ENCODE measurements at regions not wholly inside any gene's neighbourhood (a gene's known extent, or its start where the extent isn't known, plus 50 kb on each side); places are given as distances from the start of the nearest gene placed in this dataset.
A peak's percentile ranks its signal among the peaks of the same experiment; 100 is the strongest.

DNA sequence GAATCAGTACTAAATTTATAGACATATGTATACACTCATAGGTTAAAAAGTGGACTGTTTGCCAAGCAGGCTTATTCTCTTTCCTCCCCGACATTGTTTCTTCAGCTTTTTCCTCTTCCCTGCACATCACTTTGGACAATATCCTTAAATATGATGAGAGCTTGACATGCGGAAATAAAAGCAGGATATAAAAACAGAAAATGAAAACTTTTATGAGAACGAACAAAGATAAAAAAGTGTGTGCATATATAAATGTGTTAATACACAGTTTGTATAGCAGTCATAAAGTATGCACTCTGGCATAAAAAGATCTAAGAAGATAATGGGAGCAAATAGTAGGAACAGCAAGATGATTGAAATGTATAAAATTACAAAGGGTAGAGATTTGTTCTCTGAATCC, 86.4 kb upstream of the IFNE start:
- H3K27ac Mint-ChIP-seq, result no peak overlapping the region
- ATAC-seq, result no peak
- DNase-seq, result no peak
- peaks cover 7 to 24% (median 18%) of the 10 kb centered on the region in 4 donors for H3K4me1 Mint-ChIP-seq
- POLR2A ChIA-PET, result no interaction called here
- peaks cover 0 to 15% (median 0%) of the 10 kb centered on the region in 5 donors for H3K27me3 Mint-ChIP-seq
- H3K4me3 Mint-ChIP-seq, result no peak overlapping the region
- H3K36me3 Mint-ChIP-seq, result no peaks in the 10 kb centered on the region
- no peaks in the 10 kb centered on the region for H3K9me3 Mint-ChIP-seq

GRCh38 chr9:21569721-21570120, 87.6 kb upstream of the IFNE start:
- no peak for DNase-seq
- ATAC-seq, result no peak
- Mint-ChIP-seq H3K27ac (no peak overlapping the region), H3K36me3 (no peaks in the 10 kb centered on the region), H3K27me3 (peaks cover 0 to 15% (median 0%) of the 10 kb centered on the region in 5 donors), H3K9me3 (no peaks in the 10 kb centered on the region), H3K4me3 (no peak overlapping the region), H3K4me1 (peaks cover 4 to 13% (median 7%) of the 10 kb centered on the region in 4 donors)
- POLR2A ChIA-PET, result no interaction called here

DNA sequence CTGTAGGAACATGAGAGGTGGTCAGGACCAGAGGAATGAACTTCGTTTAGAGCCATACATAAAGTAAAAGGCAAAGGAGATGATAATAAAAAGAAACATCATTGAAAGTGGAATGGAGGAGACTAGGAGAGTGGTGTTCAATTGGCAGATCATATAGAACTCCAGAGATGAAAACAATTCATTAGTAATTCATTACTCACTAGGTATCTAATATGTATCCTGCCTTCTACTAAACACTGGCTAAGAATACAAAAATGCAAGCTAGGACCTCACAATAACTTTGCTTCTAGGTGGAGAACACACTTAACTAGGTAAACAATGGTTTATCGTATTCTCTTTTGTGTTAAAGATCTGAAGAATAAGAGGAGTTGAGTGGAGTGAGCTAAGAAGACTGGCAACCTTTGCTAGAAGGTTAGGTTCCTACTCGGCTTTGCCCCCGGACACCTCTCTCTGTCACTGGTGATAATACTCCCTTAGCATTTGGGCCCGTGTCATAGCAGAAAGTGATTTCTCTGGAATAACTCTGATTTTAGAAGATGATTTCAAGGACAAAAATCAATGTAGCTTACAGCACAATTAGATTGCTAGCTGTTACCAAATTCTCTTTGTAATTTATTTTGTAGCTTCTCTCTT, 88.6 kb upstream of the IFNE start:
- POLR2A ChIA-PET, result interaction anchor here (0.9 kb wide), 1 partner anchor 12 kb away, joined by 3 read pairs; no protein-coding TSS in a partner anchor
- Mint-ChIP-seq H3K27me3 (peaks cover 0 to 11% (median 0%) of the 10 kb centered on the region in 5 donors), H3K9me3 (no peaks in the 10 kb centered on the region), H3K27ac (no peak overlapping the region), H3K4me3 (no peak overlapping the region), H3K36me3 (no peaks in the 10 kb centered on the region), H3K4me1 (peaks cover 0 to 7% (median 4%) of the 10 kb centered on the region in 4 donors)
- DNase-seq, result no peak
- no peak for ATAC-seq

GRCh38 chr9:21574261-21574660, 92.1 kb upstream of the IFNE start:
- ATAC-seq (no peak), DNase-seq (no peak)
- Mint-ChIP-seq H3K27ac (no peak overlapping the region), H3K36me3 (no peaks in the 10 kb centered on the region), H3K4me1 (peaks cover 18 to 35% (median 30%) of the 10 kb centered on the region in 4 donors), H3K27me3 (no peaks in the 10 kb centered on the region), H3K9me3 (no peaks in the 10 kb centered on the region), H3K4me3 (no peak overlapping the region)
- POLR2A ChIA-PET, result interaction anchor here (0.9 to 1.2 kb wide), 2 partner anchors 12 to 16 kb away, joined by 3 to 5 read pairs; no protein-coding TSS in a partner anchor

DNA sequence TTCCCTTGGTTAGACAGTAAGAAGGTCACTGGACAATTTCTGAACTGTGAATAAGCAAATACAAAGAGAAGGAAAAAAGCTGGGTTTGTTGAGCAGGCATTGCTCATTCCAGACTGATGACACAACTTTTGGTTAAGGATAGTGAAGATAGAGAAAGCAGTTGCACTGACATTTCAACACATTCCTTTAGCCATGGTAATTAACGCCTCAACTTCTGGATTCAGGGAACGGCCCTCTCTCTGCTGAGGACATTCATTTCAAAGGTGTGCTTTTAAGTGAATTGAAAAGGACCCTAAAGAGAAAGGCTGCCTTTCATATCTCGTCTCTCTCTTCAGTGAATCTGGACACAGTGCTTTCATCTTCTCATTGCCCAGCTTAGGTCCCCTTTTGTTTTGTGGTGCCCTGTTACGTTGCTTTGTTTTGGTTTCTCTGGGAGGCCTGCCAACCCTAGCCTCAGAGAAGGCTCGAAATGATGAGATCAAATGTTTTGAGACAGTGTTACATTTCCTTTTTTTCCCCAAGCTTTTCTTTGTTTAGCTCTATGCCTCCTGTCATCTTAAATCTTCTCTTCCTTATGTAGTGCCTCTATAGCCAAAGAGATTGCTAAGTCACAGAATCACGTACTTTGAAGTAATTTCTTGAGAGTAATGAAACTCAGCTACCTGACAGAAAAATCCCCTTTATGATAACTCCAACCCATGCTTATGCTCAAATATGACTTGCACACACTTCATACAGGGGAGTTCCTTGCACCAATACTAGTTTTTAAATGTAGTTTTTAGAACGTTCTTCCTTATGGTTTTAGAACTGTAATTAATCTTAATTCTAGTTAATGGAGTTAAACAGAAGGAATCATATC, 94.4 kb upstream of the IFNE start:
- peak; percentile 65 to 90 for ATAC-seq
- no peaks in the 10 kb centered on the region for H3K27me3 Mint-ChIP-seq
- POLR2A ChIA-PET, result interaction anchor here (0.6 to 1.8 kb wide), 2 partner anchors 18 to 64 kb away, joined by 4 to 7 read pairs; no protein-coding TSS in a partner anchor
- H3K9me3 Mint-ChIP-seq, result no peaks in the 10 kb centered on the region
- peak in 9 of 10 donors; percentile 9 to 86 (median 42) for DNase-seq
- H3K36me3 Mint-ChIP-seq, result no peaks in the 10 kb centered on the region
- H3K4me1 Mint-ChIP-seq, result peaks cover 20 to 45% (median 38%) of the 10 kb centered on the region in 4 donors
- H3K4me3 Mint-ChIP-seq, result peak overlapping the region; percentile 5 to 68 (median 55)
- H3K27ac Mint-ChIP-seq, result peak overlapping the region; percentile 63 to 95 (median 86)

DNA sequence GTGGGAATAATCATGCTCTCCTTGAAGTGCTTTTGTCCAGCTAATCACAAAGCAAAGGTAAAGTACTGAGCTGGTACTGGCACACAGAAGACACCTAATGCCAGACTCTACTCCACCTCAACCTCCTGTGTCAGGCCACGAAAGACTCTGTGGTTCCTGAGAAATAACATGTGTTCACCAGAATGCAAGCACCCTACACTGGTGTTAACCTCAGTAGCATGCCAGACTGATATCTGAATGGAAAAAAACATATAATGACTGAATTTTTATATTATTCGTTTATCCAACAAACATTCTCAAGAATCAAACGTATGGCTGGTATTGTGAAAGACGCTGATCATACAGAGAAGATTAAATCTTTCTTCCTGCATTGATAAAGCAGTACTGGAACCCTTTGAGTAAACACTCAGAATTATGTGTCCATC, 97.1 kb upstream of the IFNE start:
- Mint-ChIP-seq H3K4me3 (peak overlapping the region; percentile 68 to 95 (median 82)), H3K9me3 (no peaks in the 10 kb centered on the region), H3K4me1 (peaks cover 17 to 52% (median 46%) of the 10 kb centered on the region in 4 donors), H3K27ac (peak overlapping the region; percentile 84 to 98 (median 94)), H3K27me3 (no peaks in the 10 kb centered on the region), H3K36me3 (no peaks in the 10 kb centered on the region)
- POLR2A ChIA-PET, result interaction anchor here (0.6 to 1.3 kb wide), 2 partner anchors 20 to 29 kb away, joined by 3 to 5 read pairs; no protein-coding TSS in a partner anchor
- ATAC-seq (peak; percentile 46 to 84), DNase-seq (peak in 6 of 10 donors; percentile 5 to 48 (median 26))

- H3K9me3 Mint-ChIP-seq, result no peaks in the 10 kb centered on the region
- no peak for ATAC-seq
- H3K27ac Mint-ChIP-seq, result peak overlapping the region in 8 of 10 donors; percentile 34 to 98 (median 95)
- peak overlapping the region in 7 of 10 donors; percentile 14 to 95 (median 80) for H3K4me3 Mint-ChIP-seq
- POLR2A ChIA-PET, result no interaction called here
- no peaks in the 10 kb centered on the region for H3K36me3 Mint-ChIP-seq
- peaks cover 17 to 52% (median 46%) of the 10 kb centered on the region in 4 donors for H3K4me1 Mint-ChIP-seq
- no peaks in the 10 kb centered on the region for H3K27me3 Mint-ChIP-seq
- no peak for DNase-seq
Observed at GRCh38 chr9:21579743-21580142, 97.6 kb upstream of the IFNE start.

DNA sequence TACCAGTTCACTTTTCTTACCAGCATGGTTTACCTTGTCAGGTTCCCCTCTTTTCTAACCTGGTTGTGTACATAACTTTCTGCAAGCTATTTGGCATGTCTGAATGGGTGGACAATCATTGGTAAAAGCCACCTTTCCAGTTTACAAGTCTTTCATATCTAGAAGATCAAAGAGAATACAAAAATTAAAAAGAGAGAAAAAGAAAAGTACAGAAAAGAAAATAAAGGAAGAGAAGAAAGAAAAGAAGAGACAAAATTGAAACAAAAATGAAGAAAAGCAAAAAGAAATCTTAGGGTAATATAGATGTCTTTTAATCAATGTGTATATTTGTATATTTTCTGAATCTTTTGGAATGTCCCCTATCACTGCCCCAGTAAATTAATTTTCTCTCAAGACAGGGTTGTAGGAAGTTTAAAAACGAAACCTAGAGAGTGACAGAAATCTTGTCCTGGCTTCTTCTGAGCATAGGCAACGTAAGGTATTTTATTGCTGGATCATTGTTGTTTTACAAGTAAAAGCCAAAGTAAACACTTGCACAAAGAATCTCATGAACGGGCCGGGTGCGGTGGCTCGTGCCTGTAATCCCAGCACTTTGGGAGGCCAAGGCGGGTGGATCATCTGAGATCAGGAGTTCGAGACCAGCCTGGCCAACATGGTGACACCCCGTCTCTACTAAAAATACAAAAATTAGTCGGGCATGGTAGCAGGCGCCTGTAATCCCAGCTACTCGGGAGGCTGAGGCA, 98.7 kb upstream of the IFNE start:
- POLR2A ChIA-PET, result interaction anchor here (0.6 kb wide), 1 partner anchor 741 kb away, joined by 6 read pairs; no protein-coding TSS in a partner anchor
- Mint-ChIP-seq H3K4me1 (peaks cover 15 to 51% (median 46%) of the 10 kb centered on the region in 4 donors), H3K27me3 (no peaks in the 10 kb centered on the region), H3K4me3 (no peak overlapping the region), H3K9me3 (no peaks in the 10 kb centered on the region), H3K36me3 (no peaks in the 10 kb centered on the region), H3K27ac (peak overlapping the region in 1 of 10 donors; percentile 63)
- DNase-seq (no peak), ATAC-seq (no peak)

DNA sequence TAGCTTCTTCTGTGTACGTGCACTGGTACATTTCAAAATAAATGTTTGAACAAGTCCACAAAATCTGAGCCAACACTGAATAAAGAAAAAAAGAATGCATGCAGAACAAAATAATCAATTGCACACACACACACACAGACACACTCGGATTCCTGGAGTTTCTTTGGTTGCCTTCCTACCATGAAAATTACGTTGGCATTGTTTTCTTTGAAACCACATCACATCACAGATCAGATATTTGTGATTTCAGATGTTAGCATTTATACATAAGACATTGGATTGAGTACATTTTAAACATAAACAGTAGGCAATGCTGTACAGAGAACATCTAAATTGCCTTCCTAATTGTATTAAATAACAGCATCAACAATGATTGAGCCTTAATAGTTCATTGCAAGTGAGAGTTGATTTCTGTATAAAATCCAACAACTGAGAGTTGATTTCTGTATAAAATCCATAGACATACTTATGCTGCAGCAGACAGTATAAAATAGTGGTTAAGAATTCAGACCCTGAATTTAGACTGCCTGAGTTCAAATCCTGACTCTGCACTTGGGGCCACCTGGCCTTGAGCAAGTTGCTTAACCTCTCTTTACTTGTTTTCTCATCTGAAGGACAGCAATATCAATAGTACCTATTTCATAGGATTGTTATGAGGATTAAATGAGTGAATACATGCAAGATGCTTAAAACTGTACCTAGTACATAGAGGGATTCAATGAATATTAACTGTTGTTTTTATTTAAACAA, 101.7 kb upstream of the IFNE start:
- H3K27me3 Mint-ChIP-seq, result no peaks in the 10 kb centered on the region
- no peaks in the 10 kb centered on the region for H3K9me3 Mint-ChIP-seq
- H3K4me3 Mint-ChIP-seq, result no peak overlapping the region
- no peak for ATAC-seq
- no peak overlapping the region for H3K27ac Mint-ChIP-seq
- H3K36me3 Mint-ChIP-seq, result no peaks in the 10 kb centered on the region
- no peak for DNase-seq
- POLR2A ChIA-PET, result interaction anchor here (0.7 kb wide), 1 partner anchor 77 kb away, joined by 4 read pairs; no protein-coding TSS in a partner anchor
- peaks cover 8 to 28% (median 25%) of the 10 kb centered on the region in 4 donors for H3K4me1 Mint-ChIP-seq

DNA sequence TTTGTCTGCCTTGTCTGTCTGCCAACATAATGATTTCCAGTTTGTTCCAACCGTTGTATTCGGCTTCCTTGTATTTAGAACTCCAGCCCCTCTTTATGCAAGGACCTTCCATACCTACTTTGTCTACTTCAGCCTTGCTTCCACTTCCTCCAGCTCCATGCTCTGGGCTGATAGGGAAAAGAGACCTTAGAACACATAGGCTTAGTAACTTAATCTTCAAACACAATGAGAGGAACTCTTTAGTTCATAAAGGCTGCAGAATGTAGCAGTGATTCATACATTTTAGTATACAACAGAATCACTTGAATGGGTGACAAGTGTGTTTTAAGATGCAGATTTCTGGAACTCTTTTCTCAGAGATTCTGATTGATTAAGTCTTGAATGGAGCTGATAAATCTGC, 102.8 kb upstream of the IFNE start:
- H3K4me3 Mint-ChIP-seq, result no peak overlapping the region
- no peak for ATAC-seq
- H3K27me3 Mint-ChIP-seq, result no peaks in the 10 kb centered on the region
- no peak for DNase-seq
- H3K36me3 Mint-ChIP-seq, result no peaks in the 10 kb centered on the region
- H3K27ac Mint-ChIP-seq, result peak overlapping the region in 1 of 10 donors; percentile 22
- H3K4me1 Mint-ChIP-seq, result peaks cover 4 to 18% (median 15%) of the 10 kb centered on the region in 4 donors
- POLR2A ChIA-PET, result no interaction called here
- no peaks in the 10 kb centered on the region for H3K9me3 Mint-ChIP-seq

GRCh38 chr9:21585756-21586752, 103.9 kb upstream of the IFNE start:
- no peaks in the 10 kb centered on the region for H3K36me3 Mint-ChIP-seq
- no peaks in the 10 kb centered on the region for H3K9me3 Mint-ChIP-seq
- DNase-seq (no peak), ATAC-seq (no peak)
- H3K27me3 Mint-ChIP-seq, result no peaks in the 10 kb centered on the region
- peak overlapping the region in 2 of 10 donors; percentile 3 to 6 for H3K27ac Mint-ChIP-seq
- peaks cover 4 to 16% (median 12%) of the 10 kb centered on the region in 4 donors for H3K4me1 Mint-ChIP-seq
- H3K4me3 Mint-ChIP-seq, result no peak overlapping the region
- POLR2A ChIA-PET, result interaction anchor here (0.5 to 0.6 kb wide), 2 partner anchors 12 to 29 kb away, joined by 3 read pairs; no protein-coding TSS in a partner anchor
